SK-N-SH treated with all-trans-retinoic acid at 6 μM for 48 hours (cell line): ENCODE measurements at regions not wholly inside any gene's neighbourhood (a gene's known extent, or its start where the extent isn't known, plus 50 kb on each side); places are given as distances from the start of the nearest gene placed in this dataset.

Experiments
- ATAC-seq: fragments of 200-7000 bp; cut with Tn5 transposase; 3 replicates; pipeline ENCODE4 v1.9.1; 2020; ENCODE audit warnings: mild to moderate bottlenecking, moderate library complexity
- ARNTL ChIP-seq: fragments of 450-650 bp; formaldehyde crosslinking; IDR thresholded peaks from 2 replicates; pipeline ENCODE4 v1.5.0; 2020; ENCODE audit warnings: low read depth, mild to moderate bottlenecking, moderate library complexity, borderline replicate concordance
- BACH2 ChIP-seq: fragments of 250-450 bp; sonication (Bioruptor Pico); IDR thresholded peaks from 2 replicates; pipeline ENCODE4 v1.9.0; 2021; ENCODE audit warnings: mild to moderate bottlenecking, borderline replicate concordance
- CREB5 ChIP-seq: fragments of 250-450 bp; sonication (Bioruptor Pico); IDR thresholded peaks from 2 replicates; pipeline ENCODE4 v1.5.1; 2020; ENCODE audit warnings: low read depth, mild to moderate bottlenecking, moderate library complexity
- CSDC2 ChIP-seq: fragments of 250-450 bp; sonication (Bioruptor Pico); IDR thresholded peaks from 2 replicates; pipeline ENCODE4 v1.5.0; 2020; ENCODE audit warnings: mild to moderate bottlenecking, moderate library complexity
- GLIS3 ChIP-seq: fragments of 250-450 bp; sonication (Bioruptor Pico); IDR thresholded peaks from 2 replicates; pipeline ENCODE4 v1.5.0; 2020; ENCODE audit warnings: mild to moderate bottlenecking, moderate library complexity
- ISL1 ChIP-seq: fragments of 250-450 bp; sonication (Bioruptor Pico); IDR thresholded peaks from 2 replicates; pipeline ENCODE4 v2.1.2; 2022; ENCODE audit warnings: mild to moderate bottlenecking, moderate library complexity
- OSR1 ChIP-seq: fragments of 250-450 bp; sonication (Bioruptor Pico); IDR thresholded peaks from 2 replicates; pipeline ENCODE4 v1.8.0; 2022; ENCODE audit warnings: moderate library complexity, mild to moderate bottlenecking, inconsistent platforms
- PPARA ChIP-seq: fragments of 250-450 bp; sonication (Bioruptor Pico); IDR thresholded peaks from 2 replicates; pipeline ENCODE4 v1.5.0; 2020; ENCODE audit warnings: mild to moderate bottlenecking, borderline replicate concordance
- RARB ChIP-seq: fragments of 250-450 bp; sonication (Bioruptor Pico); IDR thresholded peaks from 2 replicates; pipeline ENCODE4 v1.8.0; 2021; ENCODE audit warnings: mild to moderate bottlenecking, moderate library complexity
- SNAI2 ChIP-seq: fragments of 250-450 bp; sonication (Bioruptor Pico); IDR thresholded peaks from 2 replicates; pipeline ENCODE4 v1.5.0; 2020; ENCODE audit warnings: mild to moderate bottlenecking, moderate library complexity
- TCF4 ChIP-seq: fragments of 250-450 bp; sonication (Bioruptor Pico); IDR thresholded peaks from 2 replicates; pipeline ENCODE4 v1.8.0; 2021; ENCODE audit warnings: mild to moderate bottlenecking, moderate library complexity, borderline replicate concordance
- ZC3H10 ChIP-seq: fragments of 250-450 bp; sonication (Bioruptor Pico); IDR thresholded peaks from 2 replicates; pipeline ENCODE4 v1.5.1; 2021; ENCODE audit warnings: mild to moderate bottlenecking, moderate library complexity
- ZFP3 ChIP-seq: fragments of 250-450 bp; sonication (Bioruptor Pico); IDR thresholded peaks from 2 replicates; pipeline ENCODE4 v1.5.0; 2020; ENCODE audit warnings: mild to moderate bottlenecking, moderate library complexity
- ZFP30 ChIP-seq: fragments of 450-650 bp; formaldehyde crosslinking; IDR thresholded peaks from 2 replicates; pipeline ENCODE4 v1.5.0; 2022; ENCODE audit warnings: mild to moderate bottlenecking, moderate library complexity
- ZNF565 ChIP-seq: fragments of 450-650 bp; formaldehyde crosslinking; conservative IDR thresholded peaks from 2 replicates; pipeline ENCODE4 v1.5.0; 2020; ENCODE audit warnings: low read depth, mild to moderate bottlenecking, moderate library complexity
- ZNF70 ChIP-seq: fragments of 450-650 bp; formaldehyde crosslinking; IDR thresholded peaks from 2 replicates; pipeline ENCODE4 v1.5.0; 2020; ENCODE audit warnings: mild to moderate bottlenecking, moderate library complexity
- ZNF8 ChIP-seq: fragments of 450-650 bp; formaldehyde crosslinking; IDR thresholded peaks from 2 replicates; pipeline ENCODE4 v1.5.0; 2020; ENCODE audit warnings: mild to moderate bottlenecking, moderate library complexity
- TF ChIP-seq, protein P1 (sequence below): fragments of 250-450 bp; sonication (Bioruptor Pico); IDR thresholded peaks from 2 replicates; pipeline ENCODE4 v1.8.0; 2020; ENCODE audit warnings: mild to moderate bottlenecking, moderate library complexity, borderline replicate concordance
- TF ChIP-seq, protein P2 (sequence below): fragments of 250-450 bp; sonication (Bioruptor Pico); IDR thresholded peaks from 2 replicates; pipeline ENCODE4 v1.8.0; 2021; ENCODE audit warnings: low read depth, mild to moderate bottlenecking, moderate library complexity, borderline replicate concordance
- TF ChIP-seq, protein P3 (sequence below): fragments of 250-450 bp; sonication (Bioruptor Pico); IDR thresholded peaks from 2 replicates; pipeline ENCODE4 v1.5.0; 2020; ENCODE audit warnings: mild to moderate bottlenecking, moderate library complexity
- TF ChIP-seq, protein P4 (sequence below): fragments of 250-450 bp; sonication (Bioruptor Pico); IDR thresholded peaks from 2 replicates; pipeline ENCODE4 v1.5.1; 2021; ENCODE audit warnings: mild to moderate bottlenecking, moderate library complexity

- no peak for TF ChIP-seq ISL1
- TF ChIP-seq ZC3H10 (CRISPR knock-in tag), result no peak
- no peak for TF ChIP-seq ZFP3 (CRISPR knock-in tag)
- TF ChIP-seq ARNTL (CRISPR knock-in tag), result no peak
- TF ChIP-seq PPARA (CRISPR knock-in tag), result no peak
Measured at GRCh38 chr2:8571792-8572499, 109.9 kb upstream of the ID2 start.

DNA sequence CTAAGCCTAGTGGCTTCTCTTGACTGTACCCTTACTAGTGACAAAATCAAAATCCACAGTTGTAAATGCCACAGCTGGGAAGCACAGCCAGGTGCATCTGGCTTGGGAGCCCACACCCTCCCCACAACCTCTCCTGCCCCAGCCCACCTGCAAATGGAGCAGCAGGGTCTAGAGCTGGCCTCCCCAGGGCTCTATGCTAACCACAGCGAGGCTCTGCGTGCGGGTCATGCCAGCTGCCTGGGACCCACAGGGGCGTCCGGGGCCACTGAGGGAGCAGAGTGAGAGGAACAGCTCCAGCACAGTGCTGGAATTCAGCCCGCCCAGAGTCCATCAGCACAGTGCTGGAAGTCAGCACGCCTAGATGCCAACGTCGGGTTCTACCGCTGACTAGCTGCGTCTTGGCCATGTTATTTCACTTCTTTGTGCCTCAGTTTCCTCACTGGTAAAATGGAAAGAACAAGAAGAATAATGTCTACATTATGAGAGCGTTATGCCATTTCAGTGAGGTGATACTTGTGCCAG, 109.1 kb upstream of the ID2 start:
- TF ChIP-seq ZNF70 (CRISPR knock-in tag) (no peak), TCF4 (CRISPR knock-in tag) (no peak), ISL1 (no peak), ZFP3 (CRISPR knock-in tag) (no peak), GLIS3 (CRISPR knock-in tag) (no peak), ZNF565 (no peak), ZFP30 (CRISPR knock-in tag) (no peak), CREB5 (no peak), ZC3H10 (CRISPR knock-in tag) (no peak), CSDC2 (CRISPR knock-in tag) (no peak), SNAI2 (CRISPR knock-in tag) (no peak), ARNTL (CRISPR knock-in tag) (no peak), BACH2 (no peak), RARB (CRISPR knock-in tag) (no peak), PPARA (CRISPR knock-in tag) (no peak)
- TF ChIP-seq, protein P1, sequence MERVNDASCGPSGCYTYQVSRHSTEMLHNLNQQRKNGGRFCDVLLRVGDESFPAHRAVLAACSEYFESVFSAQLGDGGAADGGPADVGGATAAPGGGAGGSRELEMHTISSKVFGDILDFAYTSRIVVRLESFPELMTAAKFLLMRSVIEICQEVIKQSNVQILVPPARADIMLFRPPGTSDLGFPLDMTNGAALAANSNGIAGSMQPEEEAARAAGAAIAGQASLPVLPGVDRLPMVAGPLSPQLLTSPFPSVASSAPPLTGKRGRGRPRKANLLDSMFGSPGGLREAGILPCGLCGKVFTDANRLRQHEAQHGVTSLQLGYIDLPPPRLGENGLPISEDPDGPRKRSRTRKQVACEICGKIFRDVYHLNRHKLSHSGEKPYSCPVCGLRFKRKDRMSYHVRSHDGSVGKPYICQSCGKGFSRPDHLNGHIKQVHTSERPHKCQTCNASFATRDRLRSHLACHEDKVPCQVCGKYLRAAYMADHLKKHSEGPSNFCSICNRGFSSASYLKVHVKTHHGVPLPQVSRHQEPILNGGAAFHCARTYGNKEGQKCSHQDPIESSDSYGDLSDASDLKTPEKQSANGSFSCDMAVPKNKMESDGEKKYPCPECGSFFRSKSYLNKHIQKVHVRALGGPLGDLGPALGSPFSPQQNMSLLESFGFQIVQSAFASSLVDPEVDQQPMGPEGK (CRISPR knock-in tag), result no peak
- TF ChIP-seq, protein P2, sequence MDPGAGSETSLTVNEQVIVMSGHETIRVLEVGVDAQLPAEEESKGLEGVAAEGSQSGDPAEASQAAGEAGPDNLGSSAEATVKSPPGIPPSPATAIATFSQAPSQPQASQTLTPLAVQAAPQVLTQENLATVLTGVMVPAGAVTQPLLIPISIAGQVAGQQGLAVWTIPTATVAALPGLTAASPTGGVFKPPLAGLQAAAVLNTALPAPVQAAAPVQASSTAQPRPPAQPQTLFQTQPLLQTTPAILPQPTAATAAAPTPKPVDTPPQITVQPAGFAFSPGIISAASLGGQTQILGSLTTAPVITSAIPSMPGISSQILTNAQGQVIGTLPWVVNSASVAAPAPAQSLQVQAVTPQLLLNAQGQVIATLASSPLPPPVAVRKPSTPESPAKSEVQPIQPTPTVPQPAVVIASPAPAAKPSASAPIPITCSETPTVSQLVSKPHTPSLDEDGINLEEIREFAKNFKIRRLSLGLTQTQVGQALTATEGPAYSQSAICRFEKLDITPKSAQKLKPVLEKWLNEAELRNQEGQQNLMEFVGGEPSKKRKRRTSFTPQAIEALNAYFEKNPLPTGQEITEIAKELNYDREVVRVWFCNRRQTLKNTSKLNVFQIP (CRISPR knock-in tag), result no peak
- TF ChIP-seq, protein P3, sequence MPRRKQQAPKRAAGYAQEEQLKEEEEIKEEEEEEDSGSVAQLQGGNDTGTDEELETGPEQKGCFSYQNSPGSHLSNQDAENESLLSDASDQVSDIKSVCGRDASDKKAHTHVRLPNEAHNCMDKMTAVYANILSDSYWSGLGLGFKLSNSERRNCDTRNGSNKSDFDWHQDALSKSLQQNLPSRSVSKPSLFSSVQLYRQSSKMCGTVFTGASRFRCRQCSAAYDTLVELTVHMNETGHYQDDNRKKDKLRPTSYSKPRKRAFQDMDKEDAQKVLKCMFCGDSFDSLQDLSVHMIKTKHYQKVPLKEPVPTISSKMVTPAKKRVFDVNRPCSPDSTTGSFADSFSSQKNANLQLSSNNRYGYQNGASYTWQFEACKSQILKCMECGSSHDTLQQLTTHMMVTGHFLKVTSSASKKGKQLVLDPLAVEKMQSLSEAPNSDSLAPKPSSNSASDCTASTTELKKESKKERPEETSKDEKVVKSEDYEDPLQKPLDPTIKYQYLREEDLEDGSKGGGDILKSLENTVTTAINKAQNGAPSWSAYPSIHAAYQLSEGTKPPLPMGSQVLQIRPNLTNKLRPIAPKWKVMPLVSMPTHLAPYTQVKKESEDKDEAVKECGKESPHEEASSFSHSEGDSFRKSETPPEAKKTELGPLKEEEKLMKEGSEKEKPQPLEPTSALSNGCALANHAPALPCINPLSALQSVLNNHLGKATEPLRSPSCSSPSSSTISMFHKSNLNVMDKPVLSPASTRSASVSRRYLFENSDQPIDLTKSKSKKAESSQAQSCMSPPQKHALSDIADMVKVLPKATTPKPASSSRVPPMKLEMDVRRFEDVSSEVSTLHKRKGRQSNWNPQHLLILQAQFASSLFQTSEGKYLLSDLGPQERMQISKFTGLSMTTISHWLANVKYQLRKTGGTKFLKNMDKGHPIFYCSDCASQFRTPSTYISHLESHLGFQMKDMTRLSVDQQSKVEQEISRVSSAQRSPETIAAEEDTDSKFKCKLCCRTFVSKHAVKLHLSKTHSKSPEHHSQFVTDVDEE (CRISPR knock-in tag), result no peak
- TF ChIP-seq, protein P4, sequence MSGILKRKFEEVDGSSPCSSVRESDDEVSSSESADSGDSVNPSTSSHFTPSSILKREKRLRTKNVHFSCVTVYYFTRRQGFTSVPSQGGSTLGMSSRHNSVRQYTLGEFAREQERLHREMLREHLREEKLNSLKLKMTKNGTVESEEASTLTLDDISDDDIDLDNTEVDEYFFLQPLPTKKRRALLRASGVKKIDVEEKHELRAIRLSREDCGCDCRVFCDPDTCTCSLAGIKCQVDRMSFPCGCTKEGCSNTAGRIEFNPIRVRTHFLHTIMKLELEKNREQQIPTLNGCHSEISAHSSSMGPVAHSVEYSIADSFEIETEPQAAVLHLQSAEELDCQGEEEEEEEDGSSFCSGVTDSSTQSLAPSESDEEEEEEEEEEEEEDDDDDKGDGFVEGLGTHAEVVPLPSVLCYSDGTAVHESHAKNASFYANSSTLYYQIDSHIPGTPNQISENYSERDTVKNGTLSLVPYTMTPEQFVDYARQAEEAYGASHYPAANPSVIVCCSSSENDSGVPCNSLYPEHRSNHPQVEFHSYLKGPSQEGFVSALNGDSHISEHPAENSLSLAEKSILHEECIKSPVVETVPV (CRISPR knock-in tag), result no peak
- ATAC-seq, result no peak

More at GRCh38 chr2:8571792-8572499, 109.9 kb upstream of the ID2 start:
- no peak for ATAC-seq

DNA sequence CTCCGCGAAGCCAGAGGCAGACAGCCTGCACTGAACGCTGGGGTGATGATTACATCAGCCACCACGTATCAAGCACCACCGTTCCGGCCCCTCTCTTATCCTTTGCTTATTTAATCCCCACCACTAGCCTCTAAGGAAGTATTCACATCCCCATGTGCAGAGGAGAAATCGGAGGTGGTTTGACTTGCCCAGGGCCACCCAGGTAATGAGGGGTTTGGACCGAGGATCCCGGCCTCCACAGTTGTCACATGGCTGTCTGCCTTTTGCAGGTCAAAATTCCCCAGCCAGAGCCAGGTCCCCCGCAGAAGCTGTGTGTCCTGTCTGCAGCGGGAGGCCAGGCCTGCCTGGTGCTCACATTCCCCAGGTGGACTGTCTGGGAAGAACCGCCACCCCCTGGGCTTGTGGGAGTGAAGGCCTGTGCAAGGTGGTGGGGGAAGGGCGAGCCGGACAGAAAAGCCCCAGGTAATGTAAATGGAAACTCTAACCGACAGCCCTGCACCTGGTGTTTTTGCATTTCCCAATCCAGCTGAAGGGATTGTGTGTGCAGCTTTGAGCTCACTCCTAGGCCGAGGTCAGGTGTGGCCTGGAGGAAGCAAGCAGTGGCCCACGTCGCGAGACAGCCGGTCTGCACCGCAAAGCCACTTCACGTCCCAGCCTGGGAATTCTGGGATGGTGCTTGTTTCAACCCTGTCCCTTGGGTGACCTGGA, 108.5 kb upstream of the ID2 start:
- ATAC-seq, result no peak
- TF ChIP-seq GLIS3 (CRISPR knock-in tag), result no peak
- no peak for TF ChIP-seq ZNF70 (CRISPR knock-in tag)
- no peak for TF ChIP-seq ZC3H10 (CRISPR knock-in tag)
- TF ChIP-seq CREB5, result no peak
- TF ChIP-seq OSR1 (CRISPR knock-in tag), result no peak
- TF ChIP-seq, protein P2 (CRISPR knock-in tag), result no peak
- no peak for TF ChIP-seq RARB (CRISPR knock-in tag)
- TF ChIP-seq, protein P4 (CRISPR knock-in tag), result no peak
- TF ChIP-seq ZFP30 (CRISPR knock-in tag), result no peak
- no peak for TF ChIP-seq CSDC2 (CRISPR knock-in tag)
- TF ChIP-seq ISL1, result no peak
- no peak for TF ChIP-seq ZNF8 (CRISPR knock-in tag)
- TF ChIP-seq SNAI2 (CRISPR knock-in tag), result no peak
- TF ChIP-seq PPARA (CRISPR knock-in tag), result no peak
